ENCODE measurements at regions not wholly inside any gene's neighbourhood (a gene's known extent, or its start where the extent isn't known, plus 50 kb on each side); places are given as distances from the start of the nearest gene placed in this dataset.

DNA sequence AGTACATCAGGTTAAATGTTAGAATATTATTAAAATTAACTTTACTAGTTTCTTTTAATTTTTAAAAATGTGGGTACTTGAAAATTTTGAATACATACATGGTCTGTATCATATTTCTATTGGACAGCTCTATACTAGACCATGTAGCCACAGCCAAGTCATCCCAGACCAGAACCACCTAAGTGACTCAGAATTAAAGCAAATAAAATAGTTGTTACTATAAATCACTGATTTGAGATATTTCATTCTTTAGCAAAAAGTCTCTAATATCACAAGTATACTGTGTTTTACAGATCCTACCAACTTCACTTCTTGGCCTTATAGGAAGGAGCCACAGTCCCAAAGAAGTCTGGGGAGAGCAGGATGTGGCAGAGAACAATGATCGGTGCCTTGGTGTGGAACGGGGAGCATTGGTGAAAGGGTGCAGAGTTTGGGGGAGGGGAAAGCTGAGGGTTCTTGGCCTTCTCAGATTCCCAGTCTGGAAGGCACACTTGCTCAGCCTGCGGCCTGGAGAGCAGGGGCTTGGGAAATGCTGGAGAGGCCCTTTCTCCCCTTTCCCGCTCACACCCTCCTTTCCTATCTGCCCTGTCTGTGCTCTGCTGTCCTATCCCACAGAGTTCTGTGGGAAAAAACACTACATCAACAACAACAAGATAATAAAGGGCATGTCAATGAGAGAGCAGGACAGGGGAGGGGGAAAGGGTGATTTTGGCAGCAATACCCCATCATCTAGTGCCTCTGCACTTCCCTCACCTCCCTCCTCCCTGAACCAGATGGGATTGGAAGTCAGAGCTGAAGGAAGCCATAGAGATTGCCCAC lies 122.1 kb downstream of the NGF start:
- no peak for DNase-seq (ENCODE audit: low spot score in 2 of 2)
- Mint-ChIP-seq H3K4me1 (no peaks in the 10 kb centered on the region), H3K9me3 (no peaks in the 10 kb centered on the region), H3K27me3 (peaks cover 13% of the 10 kb centered on the region), H3K36me3 (no peaks in the 10 kb centered on the region), H3K4me3 (no peak overlapping the region), H3K27ac (no peak overlapping the region)
- no peak for ATAC-seq (ENCODE audit: low read depth)

DNA sequence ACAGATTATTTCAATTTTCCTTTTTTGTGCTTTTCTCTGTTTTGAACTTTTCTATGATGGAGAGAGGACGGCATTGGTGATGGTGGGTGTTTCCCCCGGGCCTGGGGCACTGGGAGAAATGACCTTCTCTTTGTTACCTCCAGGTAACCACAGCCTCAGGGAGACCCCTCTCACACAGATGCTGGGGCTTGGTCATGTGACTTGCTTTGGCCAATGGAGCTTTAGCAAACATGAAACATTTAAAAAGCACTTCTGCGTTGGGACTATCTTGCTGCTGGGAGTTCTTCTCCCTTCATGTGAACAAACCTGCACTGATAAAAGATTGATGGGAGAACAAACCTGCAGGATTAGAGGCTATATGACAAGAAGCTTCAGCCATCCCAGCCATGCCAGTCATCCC lies 122.9 kb downstream of the NGF start:
- no peak for ATAC-seq (ENCODE audit: low read depth)

DNA sequence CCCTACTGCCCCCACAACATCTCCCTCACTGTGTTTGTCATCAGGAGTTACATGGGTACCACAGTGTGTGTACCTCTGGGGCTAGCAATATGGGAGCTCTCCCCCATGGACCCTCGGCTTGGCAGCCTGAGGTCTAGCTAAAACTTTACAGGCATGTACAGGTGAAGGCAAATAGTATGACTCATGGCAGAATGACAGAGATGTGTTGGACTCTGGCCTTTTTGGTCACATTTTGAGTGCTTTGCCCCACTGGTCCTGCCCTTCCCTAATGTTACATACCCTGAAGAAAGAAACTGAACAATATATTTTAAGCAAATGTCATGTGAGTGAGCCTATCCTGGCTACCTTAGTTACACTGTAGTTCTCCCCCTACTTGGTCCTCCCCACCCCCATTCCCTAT lies 124.0 kb downstream of the NGF start:
- DNase-seq (ENCODE audit: low spot score in 2 of 2) = no peak
- Mint-ChIP-seq H3K27ac (no peak overlapping the region), H3K36me3 (no peaks in the 10 kb centered on the region), H3K9me3 (no peaks in the 10 kb centered on the region), H3K4me3 (no peak overlapping the region), H3K4me1 (no peaks in the 10 kb centered on the region), H3K27me3 (peaks cover 12% of the 10 kb centered on the region)
- ATAC-seq (ENCODE audit: low read depth) = no peak

More for the DNA sequence above, 122.9 kb downstream of the NGF start:
- no peaks in the 10 kb centered on the region for H3K36me3 Mint-ChIP-seq
- no peak overlapping the region for H3K4me3 Mint-ChIP-seq
- H3K27me3 Mint-ChIP-seq = peaks cover 13% of the 10 kb centered on the region
- H3K9me3 Mint-ChIP-seq = no peaks in the 10 kb centered on the region
- no peak for DNase-seq (ENCODE audit: low spot score in 2 of 2)
- H3K4me1 Mint-ChIP-seq = no peaks in the 10 kb centered on the region
- no peak overlapping the region for H3K27ac Mint-ChIP-seq

DNA sequence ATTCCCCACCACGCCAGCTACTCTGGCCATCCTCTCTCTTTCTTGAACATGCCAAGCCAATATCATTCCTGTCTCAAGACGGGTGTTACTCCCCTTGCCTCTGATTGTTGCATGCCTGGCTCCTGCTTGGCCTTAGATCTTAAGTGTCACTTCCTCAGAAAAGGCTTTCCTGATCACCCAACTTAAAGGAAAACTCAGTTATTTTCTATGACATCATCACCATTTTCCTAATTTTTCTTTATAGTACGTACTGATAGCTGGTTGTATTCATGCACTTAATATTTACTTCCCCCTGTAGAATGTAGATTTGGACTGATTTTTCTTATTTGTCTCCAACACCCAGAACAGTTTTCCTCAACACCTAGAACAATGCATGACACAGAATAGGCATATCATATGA lies 123.8 kb upstream of the TSPAN2 start:
- DNase-seq (ENCODE audit: low spot score in 2 of 2) (no peak), ATAC-seq (ENCODE audit: low read depth) (no peak)
- H3K9me3 Mint-ChIP-seq = no peaks in the 10 kb centered on the region
- no peak overlapping the region for H3K27ac Mint-ChIP-seq
- no peak overlapping the region for H3K4me3 Mint-ChIP-seq
- peaks cover 12% of the 10 kb centered on the region for H3K27me3 Mint-ChIP-seq
- no peaks in the 10 kb centered on the region for H3K4me1 Mint-ChIP-seq
- H3K36me3 Mint-ChIP-seq = no peaks in the 10 kb centered on the region

DNA sequence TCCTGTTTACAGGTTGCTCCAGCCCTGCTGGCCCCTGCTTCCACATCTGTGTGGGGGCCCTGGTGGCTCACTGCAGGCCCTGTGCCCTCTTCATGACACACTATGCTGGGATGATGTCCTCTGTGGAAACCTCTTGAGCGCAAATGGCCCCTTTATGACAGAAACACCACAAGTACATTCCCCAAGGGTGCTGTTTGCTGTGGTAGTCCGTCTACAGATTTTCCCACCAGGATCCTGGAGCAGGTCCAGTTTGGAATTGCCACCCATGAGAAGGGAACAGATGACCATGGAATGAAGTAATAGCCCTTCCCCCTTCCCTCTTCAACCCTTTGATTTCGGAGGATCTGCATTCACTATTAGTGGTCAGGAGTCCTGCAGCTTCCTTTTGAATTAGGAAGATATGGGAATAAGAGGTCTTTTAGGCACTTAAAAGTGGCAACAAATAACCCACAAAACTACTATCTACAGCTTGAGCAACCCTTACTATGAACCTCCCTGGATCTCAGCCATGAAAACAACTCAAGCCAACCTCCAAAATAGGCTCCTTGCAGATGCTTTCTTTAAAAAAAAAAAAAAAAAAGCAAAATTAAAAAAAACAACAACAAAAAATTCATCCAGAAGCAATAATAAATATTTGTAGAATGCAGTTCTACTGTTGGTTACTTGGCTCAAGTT lies 121.9 kb upstream of the TSPAN2 start:
- Mint-ChIP-seq H3K4me3 (no peak overlapping the region), H3K27ac (no peak overlapping the region), H3K27me3 (peaks cover 2% of the 10 kb centered on the region), H3K9me3 (no peaks in the 10 kb centered on the region), H3K36me3 (no peaks in the 10 kb centered on the region), H3K4me1 (no peaks in the 10 kb centered on the region)
- DNase-seq (ENCODE audit: low spot score in 2 of 2) = no peak
- ATAC-seq (ENCODE audit: low read depth) = no peak

DNA sequence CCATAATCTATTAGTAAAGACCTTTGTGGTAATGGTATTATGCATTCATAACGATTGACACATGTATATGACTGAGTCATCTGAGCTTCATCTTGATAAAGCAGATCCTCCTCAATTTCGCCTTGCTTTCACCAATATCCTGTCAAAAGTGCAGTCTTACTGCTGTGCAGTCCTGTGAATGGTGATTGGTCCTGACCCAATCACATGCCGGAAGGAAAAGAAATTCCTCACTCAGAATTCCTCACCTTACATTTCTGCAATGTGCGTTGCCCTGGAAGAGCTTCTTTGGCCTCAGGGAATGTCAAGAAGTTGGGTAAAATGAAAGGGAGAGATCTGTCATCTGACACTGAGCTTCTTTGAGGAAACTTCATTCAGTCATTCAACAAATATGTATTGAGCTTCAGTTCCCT lies 121.0 kb upstream of the TSPAN2 start:
- DNase-seq (ENCODE audit: low spot score in 2 of 2) (no peak), ATAC-seq (ENCODE audit: low read depth) (no peak)
- H3K4me3 Mint-ChIP-seq = no peak overlapping the region
- H3K36me3 Mint-ChIP-seq = no peaks in the 10 kb centered on the region
- H3K9me3 Mint-ChIP-seq = no peaks in the 10 kb centered on the region
- H3K27ac Mint-ChIP-seq = no peak overlapping the region
- H3K27me3 Mint-ChIP-seq = no peaks in the 10 kb centered on the region
- H3K4me1 Mint-ChIP-seq = no peaks in the 10 kb centered on the region

DNA sequence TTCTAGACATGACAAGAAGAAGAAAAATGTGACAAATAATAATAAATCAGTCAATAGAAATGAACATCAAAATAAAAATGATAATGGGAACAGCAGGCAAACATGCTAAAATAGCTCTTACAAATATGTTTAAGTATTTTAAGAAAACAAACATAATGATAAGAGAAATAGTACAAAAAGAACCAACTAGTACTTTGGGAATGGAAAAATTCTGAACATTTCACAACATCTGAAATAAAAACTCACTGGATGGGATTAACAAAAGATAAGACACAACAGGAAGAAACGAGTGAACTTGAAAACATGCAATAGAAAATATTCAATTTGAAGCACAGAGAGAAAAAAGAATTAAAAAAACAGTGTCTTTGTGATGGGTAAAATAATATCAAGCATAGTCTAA lies 115.2 kb upstream of the TSPAN2 start:
- no peaks in the 10 kb centered on the region for H3K27me3 Mint-ChIP-seq
- no peak for ATAC-seq (ENCODE audit: low read depth)
- H3K27ac Mint-ChIP-seq = no peak overlapping the region
- H3K4me3 Mint-ChIP-seq = no peak overlapping the region
- H3K9me3 Mint-ChIP-seq = peaks cover 3% of the 10 kb centered on the region
- no peak for DNase-seq (ENCODE audit: low spot score in 2 of 2)
- no peaks in the 10 kb centered on the region for H3K4me1 Mint-ChIP-seq
- H3K36me3 Mint-ChIP-seq = no peaks in the 10 kb centered on the region

DNA sequence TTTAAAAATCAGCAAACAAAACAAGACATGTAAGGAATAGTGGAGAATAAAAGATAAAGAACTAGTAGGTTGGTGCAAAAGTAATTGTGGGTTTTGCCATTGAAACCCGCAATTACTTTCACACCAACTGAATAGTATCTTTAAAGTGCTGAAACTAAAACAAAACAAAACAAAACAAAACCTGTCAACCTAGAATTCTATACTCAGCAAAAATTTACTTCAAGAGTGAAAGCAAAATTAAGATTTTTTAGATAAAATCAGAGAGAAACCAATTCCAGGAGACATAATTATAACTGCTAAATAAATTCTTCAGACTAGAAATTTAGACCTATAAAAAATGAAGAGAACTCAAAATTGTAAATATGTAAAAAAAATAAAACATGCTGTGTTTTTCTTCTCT lies 114.0 kb upstream of the TSPAN2 start:
- no peak for DNase-seq (ENCODE audit: low spot score in 2 of 2)
- Mint-ChIP-seq H3K9me3 (peaks cover 3% of the 10 kb centered on the region), H3K27me3 (peaks cover 4% of the 10 kb centered on the region), H3K36me3 (no peaks in the 10 kb centered on the region), H3K4me1 (no peaks in the 10 kb centered on the region), H3K4me3 (no peak overlapping the region), H3K27ac (no peak overlapping the region)
- no peak for ATAC-seq (ENCODE audit: low read depth)

DNA sequence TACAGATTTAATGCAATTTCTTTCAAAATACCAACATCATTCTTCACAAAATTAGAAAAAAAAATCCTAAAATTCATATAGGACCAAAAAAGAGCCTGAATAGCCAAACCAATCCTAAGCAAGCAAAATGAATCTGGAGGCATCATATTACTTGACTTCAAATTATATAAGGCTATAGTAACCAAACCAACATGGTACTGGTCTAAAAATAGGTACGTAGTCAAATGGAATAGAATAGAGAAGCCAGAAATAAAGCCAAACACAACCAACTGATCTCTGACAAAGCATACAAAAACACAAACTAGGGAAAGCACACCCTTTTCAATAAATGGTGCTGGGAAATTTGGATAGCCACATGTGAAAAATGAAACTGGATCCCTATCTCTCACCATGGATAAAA lies 112.3 kb upstream of the TSPAN2 start:
- DNase-seq (ENCODE audit: low spot score in 2 of 2) (no peak), ATAC-seq (ENCODE audit: low read depth) (no peak)
- H3K36me3 Mint-ChIP-seq = no peaks in the 10 kb centered on the region
- H3K4me1 Mint-ChIP-seq = no peaks in the 10 kb centered on the region
- no peak overlapping the region for H3K27ac Mint-ChIP-seq
- H3K9me3 Mint-ChIP-seq = peaks cover 6% of the 10 kb centered on the region
- no peak overlapping the region for H3K4me3 Mint-ChIP-seq
- peaks cover 9% of the 10 kb centered on the region for H3K27me3 Mint-ChIP-seq

DNA sequence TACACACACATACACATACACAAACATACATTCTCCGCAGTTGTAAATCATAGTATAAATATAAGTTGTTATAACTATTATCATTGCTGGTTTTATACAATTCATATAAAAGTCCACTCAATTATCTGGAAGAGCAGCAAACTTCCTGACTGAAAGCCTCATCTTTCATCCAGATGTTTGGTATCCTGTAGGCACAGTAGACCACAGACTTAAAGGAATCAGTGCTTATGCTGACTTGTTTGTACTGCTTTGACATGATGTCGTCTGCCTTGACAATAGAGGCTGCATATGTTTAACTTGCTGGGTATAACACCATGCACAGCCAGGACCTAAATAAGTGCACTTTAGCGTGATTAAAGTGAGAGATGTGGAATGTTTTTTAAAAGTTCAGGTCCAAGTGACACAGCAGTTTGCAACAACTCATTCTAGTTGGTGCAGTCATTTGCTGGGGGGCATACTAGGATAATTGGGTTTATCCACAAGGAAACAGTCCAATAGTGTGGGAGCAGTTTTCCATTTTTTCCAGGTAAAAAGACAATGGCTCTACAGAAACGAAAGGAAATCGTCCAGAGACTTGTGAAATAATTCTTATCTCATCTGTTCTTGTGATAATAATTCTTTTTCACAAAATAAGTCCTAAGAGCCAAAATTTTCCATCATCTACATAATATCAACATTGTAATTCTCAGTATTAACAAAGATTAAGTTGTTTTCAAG lies 110.3 kb upstream of the TSPAN2 start:
- no peak for DNase-seq (ENCODE audit: low spot score in 2 of 2)
- no peaks in the 10 kb centered on the region for H3K4me1 Mint-ChIP-seq
- H3K9me3 Mint-ChIP-seq = peaks cover 6% of the 10 kb centered on the region
- H3K27me3 Mint-ChIP-seq = peaks cover 9% of the 10 kb centered on the region
- ATAC-seq (ENCODE audit: low read depth) = no peak
- no peak overlapping the region for H3K4me3 Mint-ChIP-seq
- H3K36me3 Mint-ChIP-seq = no peaks in the 10 kb centered on the region
- H3K27ac Mint-ChIP-seq = no peak overlapping the region

DNA sequence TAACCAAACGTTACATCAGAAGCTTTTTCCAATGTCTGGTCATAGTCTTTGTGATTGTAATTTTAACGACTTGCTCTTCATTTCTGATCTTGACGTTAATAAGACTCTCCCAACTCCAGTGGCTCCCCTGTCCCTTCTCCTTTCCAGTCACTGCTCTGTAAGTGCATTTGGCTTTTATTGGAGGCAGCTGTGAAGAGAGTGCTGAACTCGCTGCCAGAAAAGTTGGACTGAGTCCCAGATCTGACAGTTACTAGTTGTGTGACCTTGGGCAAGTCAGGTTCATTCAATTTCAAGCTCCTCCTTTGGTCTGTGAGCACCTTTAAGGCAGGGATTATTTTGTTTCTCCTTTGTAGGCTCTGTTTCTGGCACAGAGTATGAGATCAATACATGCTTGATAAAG lies 109.6 kb upstream of the TSPAN2 start:
- DNase-seq (ENCODE audit: low spot score in 2 of 2) = no peak
- H3K4me1 Mint-ChIP-seq = no peaks in the 10 kb centered on the region
- peaks cover 5% of the 10 kb centered on the region for H3K9me3 Mint-ChIP-seq
- no peak overlapping the region for H3K27ac Mint-ChIP-seq
- H3K4me3 Mint-ChIP-seq = no peak overlapping the region
- peaks cover 11% of the 10 kb centered on the region for H3K27me3 Mint-ChIP-seq
- no peaks in the 10 kb centered on the region for H3K36me3 Mint-ChIP-seq
- ATAC-seq (ENCODE audit: low read depth) = no peak

DNA sequence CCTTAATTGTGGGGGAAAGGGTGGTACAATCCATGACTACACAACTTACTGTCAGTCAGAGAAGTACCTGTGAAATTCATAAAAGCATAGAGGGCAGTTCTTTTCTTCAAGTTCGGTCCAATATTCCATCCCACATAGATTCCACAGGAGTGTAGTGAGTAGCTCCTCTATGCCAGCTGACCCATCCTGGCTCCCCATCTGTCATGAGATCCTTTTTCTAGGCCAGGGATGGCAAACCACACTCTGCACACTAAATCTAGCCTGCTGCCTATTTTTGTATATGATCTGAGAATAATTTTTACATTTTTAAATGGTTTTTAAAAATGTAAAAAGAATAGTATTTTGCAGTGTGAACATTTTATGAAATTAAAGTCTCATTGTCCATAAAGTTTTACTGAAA lies 107.0 kb upstream of the TSPAN2 start:
- no peaks in the 10 kb centered on the region for H3K4me1 Mint-ChIP-seq
- no peaks in the 10 kb centered on the region for H3K36me3 Mint-ChIP-seq
- no peak overlapping the region for H3K27ac Mint-ChIP-seq
- peaks cover 11% of the 10 kb centered on the region for H3K27me3 Mint-ChIP-seq
- peaks cover 3% of the 10 kb centered on the region for H3K9me3 Mint-ChIP-seq
- H3K4me3 Mint-ChIP-seq = no peak overlapping the region
- DNase-seq (ENCODE audit: low spot score in 2 of 2) = no peak
- no peak for ATAC-seq (ENCODE audit: low read depth)

DNA sequence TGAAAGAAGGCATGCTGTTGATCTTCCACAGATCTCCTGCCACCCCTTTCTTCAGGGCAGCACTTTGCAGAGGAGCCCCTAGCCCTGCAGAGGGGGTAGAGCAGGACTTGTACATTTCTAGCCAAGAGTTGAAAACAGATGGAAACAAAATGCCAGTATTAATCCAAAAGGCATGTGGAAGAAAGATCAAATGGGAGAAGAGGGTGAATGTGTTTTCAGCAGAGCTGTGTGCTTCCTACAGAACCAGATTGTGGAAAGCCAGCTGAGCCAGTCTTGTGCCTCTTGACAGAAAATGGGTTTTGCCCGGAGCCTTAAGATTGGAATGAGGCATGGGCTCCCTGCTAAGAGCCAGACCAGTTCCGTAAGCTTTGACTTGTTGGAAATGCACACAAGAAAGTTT lies 105.2 kb upstream of the TSPAN2 start:
- Mint-ChIP-seq H3K4me3 (no peak overlapping the region), H3K27ac (no peak overlapping the region), H3K27me3 (peaks cover 12% of the 10 kb centered on the region), H3K9me3 (peaks cover 3% of the 10 kb centered on the region), H3K36me3 (no peaks in the 10 kb centered on the region), H3K4me1 (no peaks in the 10 kb centered on the region)
- DNase-seq (ENCODE audit: low spot score in 2 of 2) = no peak
- ATAC-seq (ENCODE audit: low read depth) = no peak

DNA sequence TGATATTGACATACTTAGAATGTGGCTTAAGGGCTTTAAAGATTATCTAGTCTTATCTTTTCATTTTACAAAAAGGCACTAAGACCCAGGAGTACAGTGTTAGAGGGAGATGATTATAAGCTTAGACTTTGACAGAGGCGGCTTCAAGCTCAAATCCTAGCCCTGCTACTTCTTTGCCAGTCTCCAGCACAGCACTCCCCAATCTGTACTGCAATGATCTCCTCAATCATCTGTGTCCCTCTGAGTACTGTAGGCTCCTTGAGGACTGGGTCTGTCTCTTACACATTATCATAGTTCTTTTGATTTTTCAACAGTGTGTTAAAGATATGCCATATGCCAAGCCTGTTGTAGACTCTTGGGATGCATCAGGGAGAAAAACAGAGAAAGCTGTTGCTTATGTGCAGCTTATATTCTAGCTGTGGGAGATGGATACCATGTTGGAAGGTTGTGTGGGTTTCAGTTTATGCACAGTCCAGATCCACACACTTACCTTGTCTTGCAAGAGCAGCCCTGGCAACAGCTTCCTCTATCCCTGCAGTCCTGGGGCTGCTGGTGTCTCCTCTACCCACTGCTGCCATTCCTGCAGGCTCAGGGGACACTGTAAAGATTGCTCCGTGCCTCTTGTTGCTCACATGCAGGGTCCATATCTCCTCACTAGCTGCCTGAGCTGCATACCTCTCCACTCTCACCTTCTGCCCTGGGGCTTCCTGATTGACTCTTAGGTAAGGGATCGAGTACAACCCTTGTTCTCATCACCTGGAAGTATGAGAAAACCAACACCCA lies 103.9 kb upstream of the TSPAN2 start:
- Mint-ChIP-seq H3K4me3 (no peak overlapping the region), H3K36me3 (no peaks in the 10 kb centered on the region), H3K9me3 (peaks cover 3% of the 10 kb centered on the region), H3K27ac (no peak overlapping the region), H3K27me3 (peaks cover 8% of the 10 kb centered on the region), H3K4me1 (no peaks in the 10 kb centered on the region)
- ATAC-seq (ENCODE audit: low read depth) (no peak), DNase-seq (ENCODE audit: low spot score in 2 of 2) (no peak)

All from memory B cell (primary cell).